Hematopoietic multipotent progenitor cell treated with erythropoietin and hydrocortisone succinate and interleukin-3 and kit ligand, for 17 days (in vitro differentiated cells): ENCODE measurements at regions not wholly inside any gene's neighbourhood (a gene's known extent, or its start where the extent isn't known, plus 50 kb on each side); places are given as distances from the start of the nearest gene placed in this dataset.

Experiments
- DNase-seq: peaks from one replicate; pipeline ENCODE4 v3.0.0-alpha.2; 2015; ENCODE audit warnings: low spot score

- DNase-seq = no peak
Measured at GRCh38 chr2:128437204-128437565, 118.5 kb upstream of the HS6ST1 start.

GRCh38 chr2:128438091-128438490, 119.4 kb upstream of the HS6ST1 start:
- no peak for DNase-seq

DNA sequence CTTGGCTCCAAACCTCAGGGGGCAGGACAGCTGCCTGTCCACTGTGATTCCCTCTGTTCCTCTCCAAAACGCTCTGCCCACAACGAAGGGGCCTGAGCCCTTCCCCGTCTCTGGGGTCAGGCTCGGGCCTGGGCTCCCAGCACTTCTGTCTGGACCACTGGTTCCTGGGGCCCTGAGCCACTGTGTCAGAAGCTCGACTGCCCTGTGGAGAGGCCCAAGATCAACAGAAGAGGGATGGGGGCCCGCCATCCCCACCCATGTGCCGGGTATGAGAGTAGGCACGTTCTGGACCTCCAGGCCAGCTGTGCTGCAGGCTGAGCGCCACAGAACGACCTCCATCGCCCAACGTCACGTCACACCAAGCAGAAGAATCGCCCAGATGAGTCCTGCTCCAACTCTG, 119.9 kb upstream of the HS6ST1 start:
- no peak for DNase-seq

- no peak for DNase-seq
Measured at GRCh38 chr2:128439031-128439790, 120.5 kb upstream of the HS6ST1 start.

DNA sequence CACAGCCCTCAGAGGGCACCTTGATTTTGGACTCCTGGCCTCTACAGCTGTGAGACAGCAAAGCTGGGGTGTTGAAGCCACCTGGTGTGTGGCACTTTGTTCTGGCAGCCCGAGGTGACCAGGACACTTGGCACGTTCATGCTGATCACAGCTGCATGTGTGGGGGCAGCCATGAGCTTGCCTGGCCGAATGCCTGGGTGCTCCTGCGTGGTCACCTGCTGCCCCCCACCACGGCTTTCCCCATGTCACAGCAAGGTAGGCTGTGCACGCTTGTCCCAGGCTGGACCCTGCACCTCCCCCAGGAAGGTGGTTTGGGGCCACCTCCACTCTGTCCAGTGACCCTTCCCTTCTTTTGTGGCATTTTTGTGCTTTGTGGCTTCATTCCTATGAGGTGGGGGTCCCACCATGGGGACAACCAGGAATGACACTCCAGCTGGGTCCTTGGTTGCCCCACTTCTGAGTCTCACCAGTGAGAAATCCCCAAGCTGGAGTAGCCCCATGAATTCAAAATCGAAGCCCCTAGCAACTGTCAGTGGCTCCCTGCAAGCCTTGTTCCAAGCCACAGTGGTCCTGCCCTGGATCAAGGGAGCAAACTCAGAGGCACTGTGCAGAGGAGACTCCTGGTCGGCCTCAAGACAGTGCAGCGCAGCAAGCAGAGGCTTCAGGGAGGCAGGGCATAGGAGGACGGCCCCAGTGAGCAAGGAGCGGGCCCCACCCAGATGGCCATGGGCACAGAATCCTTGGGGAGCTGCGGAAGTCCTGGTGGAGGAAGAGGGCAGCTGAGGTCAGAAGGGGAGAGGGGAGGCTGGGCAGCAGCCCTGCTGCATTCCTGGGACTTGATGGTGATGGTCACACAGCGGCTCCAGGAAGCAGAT, 121.4 kb upstream of the HS6ST1 start:
- no peak for DNase-seq

DNA sequence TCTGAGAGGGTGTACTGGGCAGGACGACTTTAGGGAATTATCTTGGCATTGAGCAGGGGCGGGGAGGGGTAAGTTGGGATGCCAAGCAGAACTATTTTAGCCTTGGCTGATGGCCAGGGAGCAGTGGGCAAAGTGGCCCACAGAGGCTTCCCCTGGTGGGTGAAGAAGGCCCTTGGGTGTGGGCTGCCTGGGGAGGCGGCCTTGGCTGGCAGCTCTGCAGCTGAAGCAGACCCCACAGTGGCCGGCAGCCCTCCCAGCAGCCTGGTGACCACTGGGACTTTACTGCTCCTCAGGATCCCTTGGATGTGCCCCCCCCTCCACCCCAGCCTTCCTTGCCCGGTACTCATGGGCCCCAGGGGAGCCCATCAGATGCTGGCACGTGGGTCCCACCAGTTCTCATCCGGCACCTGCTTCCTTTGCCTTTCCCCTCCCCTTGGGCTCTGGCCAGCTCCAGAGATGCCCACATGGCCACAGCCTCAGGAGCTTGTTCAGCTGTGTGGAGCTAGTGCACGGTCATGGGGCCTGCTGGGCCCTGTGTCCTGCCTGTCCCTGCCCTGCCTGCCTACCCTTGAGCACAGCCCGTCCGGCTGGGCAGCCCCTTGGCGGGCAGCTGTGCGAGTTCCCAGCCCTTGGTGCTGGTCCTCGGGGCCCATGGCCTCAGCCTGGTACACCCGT, 122.1 kb upstream of the HS6ST1 start:
- DNase-seq = no peak

GRCh38 chr2:128441341-128442052, 122.8 kb upstream of the HS6ST1 start:
- no peak for DNase-seq

DNA sequence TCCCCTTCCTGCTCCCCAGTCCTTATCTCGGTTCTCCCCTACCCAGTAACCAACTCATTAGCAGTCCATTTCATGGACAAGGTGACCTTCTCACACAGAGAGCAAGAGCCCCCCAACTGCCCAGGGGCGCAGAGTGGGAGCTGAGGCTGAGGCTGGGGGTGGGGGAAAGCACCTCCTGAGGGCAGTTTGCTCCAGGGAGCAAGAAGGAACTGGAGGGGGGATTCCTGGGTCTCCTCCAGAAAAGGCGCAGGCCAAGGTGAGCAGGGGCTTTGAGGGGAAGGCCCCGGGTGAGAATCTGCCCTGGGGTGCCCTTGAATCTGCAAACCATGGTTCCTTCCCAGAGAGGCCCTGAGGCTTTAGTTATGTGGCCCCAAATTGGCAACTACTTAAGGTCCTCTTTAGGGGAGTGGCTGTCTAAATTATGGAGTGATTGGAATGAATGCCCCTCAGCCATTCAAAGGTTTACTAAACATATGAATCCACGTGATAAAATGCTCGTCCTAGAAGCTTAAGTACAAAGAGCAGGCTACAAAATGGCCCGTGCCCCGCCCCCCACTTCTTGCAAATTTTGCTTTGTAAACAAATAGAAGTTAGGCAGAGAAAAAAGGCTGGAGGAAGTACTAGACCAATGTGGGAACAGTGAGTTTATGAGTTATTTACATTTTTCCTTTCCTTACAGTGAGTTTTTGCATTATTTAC, 123.5 kb upstream of the HS6ST1 start:
- no peak for DNase-seq

DNA sequence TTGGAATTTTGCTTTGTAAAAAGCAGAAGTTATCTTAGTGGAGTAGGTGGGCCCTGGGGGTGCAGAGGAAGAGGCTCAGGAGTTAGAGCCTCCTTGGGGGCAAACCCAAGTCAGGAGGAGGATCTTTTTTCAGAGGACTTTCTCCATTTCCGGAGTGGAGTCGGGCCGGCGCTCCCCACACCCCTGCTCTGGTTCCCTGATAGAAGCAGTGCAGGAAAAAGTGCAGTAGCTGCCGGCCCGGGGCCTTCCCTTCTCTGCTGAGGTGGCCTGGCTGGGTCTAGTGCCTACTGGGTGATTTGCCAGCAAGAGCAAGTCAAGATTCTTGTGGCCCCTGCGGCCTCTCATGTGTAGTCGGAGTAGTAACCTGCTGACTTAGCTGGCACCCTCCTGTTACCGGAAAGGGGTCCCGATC, 124.2 kb upstream of the HS6ST1 start:
- no peak for DNase-seq

GRCh38 chr2:128444121-128444771, 125.6 kb upstream of the HS6ST1 start:
- no peak for DNase-seq

DNA sequence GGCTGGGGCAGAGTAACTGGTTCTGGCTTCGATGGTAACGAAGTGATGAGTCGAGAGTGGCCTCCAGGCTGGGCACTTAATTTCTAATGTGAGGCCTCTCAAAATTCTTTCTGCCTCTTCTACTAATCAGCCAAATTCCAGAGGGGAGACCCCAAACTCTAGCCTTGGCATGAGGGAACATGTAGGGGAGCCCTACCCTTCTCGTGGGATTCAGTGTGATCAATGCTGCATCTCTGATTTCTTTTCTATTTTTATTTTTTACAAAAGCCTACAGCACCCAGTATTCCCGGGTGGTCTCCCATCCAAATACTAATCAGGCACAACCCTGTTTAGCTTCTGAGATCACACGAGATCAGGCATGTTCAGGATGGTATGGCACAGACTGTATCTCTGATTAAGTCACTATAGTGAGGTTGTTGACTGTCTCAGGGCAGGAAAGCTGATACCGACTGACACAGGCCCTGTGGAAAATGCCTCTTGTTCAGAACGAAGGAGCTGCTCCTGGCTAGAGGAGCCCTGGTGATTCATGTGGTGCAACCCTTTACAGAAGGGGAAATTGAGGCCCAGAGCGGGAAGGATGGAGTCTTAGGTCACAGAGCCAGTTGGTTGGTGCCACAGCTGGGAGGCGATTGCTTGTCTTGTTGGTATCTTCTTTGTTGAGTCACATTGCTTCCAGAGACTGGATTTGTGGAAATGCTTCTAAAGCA, 126.3 kb upstream of the HS6ST1 start:
- DNase-seq = no peak

DNA sequence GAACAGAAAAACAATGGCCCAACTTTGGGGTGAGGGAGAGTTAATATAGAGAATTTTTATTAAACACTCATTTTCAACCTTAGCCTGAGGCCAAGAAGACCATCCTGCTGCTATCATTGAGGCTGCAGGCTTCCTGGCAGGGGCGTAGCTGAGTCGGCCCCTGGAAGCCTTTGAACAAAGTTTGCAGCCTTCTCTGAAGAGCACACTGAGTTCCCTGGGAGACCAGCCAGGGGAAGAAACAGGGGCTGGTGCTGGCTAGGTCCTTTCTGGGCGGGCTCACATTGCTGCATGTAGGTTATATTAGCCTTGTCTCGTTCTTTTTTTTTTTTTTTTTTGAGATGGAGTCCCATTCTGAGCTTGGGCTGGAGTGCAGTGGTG, 126.8 kb upstream of the HS6ST1 start:
- DNase-seq = no peak

DNA sequence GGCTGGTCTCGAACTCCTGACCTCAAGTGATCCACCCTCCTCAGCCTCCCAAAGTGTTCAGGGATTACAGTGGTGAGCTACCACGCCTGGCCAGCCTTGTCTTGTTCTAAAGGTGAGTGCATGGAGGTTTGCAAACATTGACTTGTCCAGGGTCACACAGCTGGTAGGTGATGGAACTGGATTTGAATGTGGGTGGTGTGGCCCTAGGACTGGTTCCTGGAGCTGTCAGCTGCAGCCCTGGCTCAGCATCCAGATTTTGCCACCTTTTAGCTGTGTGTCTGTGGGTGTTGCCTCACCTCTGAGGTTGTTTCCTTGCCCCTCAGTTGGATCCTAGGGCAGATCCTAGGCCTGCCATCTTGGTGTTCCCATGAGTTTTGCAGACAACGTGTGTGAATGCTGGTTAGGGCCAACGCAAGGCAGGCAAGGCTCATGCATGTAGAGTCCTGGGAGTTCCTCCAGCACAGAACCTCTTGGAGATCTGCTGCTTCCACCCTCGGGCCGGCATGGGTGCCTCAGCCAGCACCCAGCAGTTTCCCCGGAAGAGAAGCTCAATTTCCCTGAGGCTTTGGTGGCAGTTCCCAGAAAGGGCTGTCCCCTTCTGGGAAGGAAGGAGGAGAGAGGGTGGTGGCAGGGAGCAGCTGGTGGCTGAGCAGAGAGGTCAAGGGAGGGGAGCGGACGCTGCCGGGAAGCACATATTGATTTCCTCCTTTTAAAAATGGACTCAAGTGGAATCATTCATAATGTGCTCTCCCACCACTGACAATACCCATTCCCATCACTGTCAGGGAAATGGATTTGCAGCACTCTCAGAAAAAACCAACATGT, 127.6 kb upstream of the HS6ST1 start:
- DNase-seq = no peak

- no peak for DNase-seq
Measured at GRCh38 chr2:128446874-128447537, 128.3 kb upstream of the HS6ST1 start.

- no peak for DNase-seq
Measured at GRCh38 chr2:128447538-128447995, 128.9 kb upstream of the HS6ST1 start.

GRCh38 chr2:128448331-128449225, 129.9 kb upstream of the HS6ST1 start:
- DNase-seq = no peak

- no peak for DNase-seq
Measured at GRCh38 chr2:128449226-128450061, 130.8 kb upstream of the HS6ST1 start.
